ENCODE measurements at regions not wholly inside any gene's neighbourhood (a gene's known extent, or its start where the extent isn't known, plus 50 kb on each side); places are given as distances from the start of the nearest gene placed in this dataset.

- TF ChIP-seq SP1 (IDR thresholded peaks at IDR 0.05; ENCODE audit: low read depth) (no peak), CTCF (IDR thresholded peaks at IDR 0.05 in 2 of 3, conservative IDR thresholded peaks at IDR 0.05 in 1 of 3; ENCODE audit: borderline replicate concordance in 1 of 3, insufficient read depth in 1 of 3, low read depth in 2 of 3, low read length in 2 of 3) (no peak), SIN3A (IDR thresholded peaks at IDR 0.05; ENCODE audit: low read depth) (no peak)
These were observed 267.9 kb upstream of the SESN3 start for GRCh38 chr11:95498722-95499425.

Data from HCT116 (cell line).